GM23338 (cell line): ENCODE measurements at regions not wholly inside any gene's neighbourhood (a gene's known extent, or its start where the extent isn't known, plus 50 kb on each side); places are given as distances from the start of the nearest gene placed in this dataset.

ENCODE experiments used
- ATAC-seq: fragments of 200-7000 bp; cut with Tn5 transposase; 3 replicates; pipeline ENCODE4 v1.9.1; 2020
- DNase-seq: peaks from one replicate; pipeline ENCODE4 v3.0.0-alpha.2; 2015; ENCODE audit warnings: low spot score
- H2AFZ ChIP-seq: fragments of 200-600 bp; sonication (generic); 2 replicates; pipeline ENCODE4 v1.8.0; 2016; ENCODE audit warnings: antibody characterized with exemption, mild to moderate bottlenecking, moderate library complexity
- H3F3A ChIP-seq: fragments of 200-600 bp; sonication (generic); replicated peaks from 2 replicates; pipeline ENCODE4 v1.8.0; 2017; ENCODE audit warnings: antibody characterized with exemption, mixed run types, low read depth
- H3K27ac ChIP-seq: fragments of 200-600 bp; sonication (generic); 2 replicates; pipeline ENCODE4 v1.6.1; 2016; ENCODE audit warnings: low read depth
- H3K27me3 ChIP-seq: fragments of 200-600 bp; sonication (generic); 2 replicates; pipeline ENCODE4 v1.8.0; 2016; ENCODE audit warnings: mild to moderate bottlenecking, mixed run types, moderate library complexity; ENCODE audit not compliant: insufficient read depth
- H3K36me3 ChIP-seq: fragments of 200-600 bp; sonication (generic); 2 replicates; pipeline ENCODE4 v1.8.0; 2016; ENCODE audit warnings: mild to moderate bottlenecking; ENCODE audit not compliant: insufficient read depth
- H3K4me1 ChIP-seq: fragments of 200-600 bp; sonication (generic); 2 replicates; pipeline ENCODE4 v1.8.0; 2016; ENCODE audit warnings: mild to moderate bottlenecking, moderate library complexity; ENCODE audit not compliant: insufficient read depth
- H3K4me2 ChIP-seq: fragments of 200-600 bp; sonication (generic); 2 replicates; pipeline ENCODE4 v1.7.1; 2017; ENCODE audit warnings: mixed run types
- H3K4me3 ChIP-seq: fragments of 200-600 bp; sonication (generic); 2 replicates; pipeline ENCODE4 v1.6.1; 2016; ENCODE audit warnings: mixed run types
- H3K79me2 ChIP-seq: fragments of 200-600 bp; sonication (generic); replicated peaks from 2 replicates; pipeline ENCODE4 v1.8.0; 2017; ENCODE audit warnings: mild to moderate bottlenecking; ENCODE audit not compliant: insufficient read depth
- H3K9me2 ChIP-seq: fragments of 200-600 bp; sonication (generic); 2 replicates; pipeline ENCODE4 v1.8.0; 2017; ENCODE audit not compliant: insufficient read depth
- H4K20me1 ChIP-seq: fragments of 200-600 bp; sonication (generic); replicated peaks from 2 replicates; pipeline ENCODE4 v1.8.0; 2017; ENCODE audit warnings: mild to moderate bottlenecking; ENCODE audit not compliant: insufficient read depth
- H3K27ac Mint-ChIP-seq: 2 replicates; pipeline ENCODE4 v1.8.0; 2020; ENCODE audit warnings: inconsistent platforms, mild to moderate bottlenecking, moderate library complexity, mixed read lengths
- H3K27me3 Mint-ChIP-seq: 3 replicates; pipeline ENCODE4 v1.8.0; 2022; ENCODE audit warnings: low read depth, mild to moderate bottlenecking, moderate library complexity, mixed read lengths, inconsistent platforms; ENCODE audit not compliant: insufficient read depth, poor library complexity
- H3K36me3 Mint-ChIP-seq: 3 replicates; pipeline ENCODE4 v1.8.0; 2021; ENCODE audit warnings: low read depth, mild to moderate bottlenecking, inconsistent platforms, moderate library complexity, mixed read lengths
- H3K4me1 Mint-ChIP-seq: 3 replicates; pipeline ENCODE4 v1.8.0; 2020; ENCODE audit warnings: mild to moderate bottlenecking, inconsistent platforms, mixed read lengths
- H3K4me3 Mint-ChIP-seq: 3 replicates; pipeline ENCODE4 v1.8.0; 2021; ENCODE audit warnings: moderate library complexity, mild to moderate bottlenecking, inconsistent platforms, mixed read lengths
- H3K9me3 Mint-ChIP-seq: 3 replicates; pipeline ENCODE4 v1.8.0; 2020; ENCODE audit warnings: moderate library complexity, mild to moderate bottlenecking, inconsistent platforms, mixed read lengths
- CREB1 ChIP-seq: fragments of 250-450 bp; sonication (Bioruptor Pico); IDR thresholded peaks from 2 replicates; pipeline ENCODE4 v1.5.0; 2020; ENCODE audit warnings: low read depth, mild to moderate bottlenecking, moderate library complexity
- CTCF ChIP-seq, 2 experiments: fragments of 200-600 bp in 1 of 2; sonication (generic) in 1 of 2; conservative IDR thresholded peaks; 2 replicates each; pipeline versions ENCODE4 v1.5.1 to v1.6.1; 2016 to 2017; ENCODE audit warnings: antibody characterized with exemption in 2 of 2, low read depth in 2 of 2, mild to moderate bottlenecking in 2 of 2, moderate library complexity in 1 of 2
- EZH2 ChIP-seq: fragments of 200-600 bp; sonication (generic); IDR thresholded peaks from one replicate; pipeline ENCODE4 v1.8.0; 2017; ENCODE audit warnings: antibody characterized with exemption, mild to moderate bottlenecking, low read depth; ENCODE audit not compliant: unreplicated experiment
- EZH2phosphoT487 ChIP-seq: fragments of 200-600 bp; sonication (generic); IDR thresholded peaks from one replicate; pipeline ENCODE4 v1.8.1; 2018; ENCODE audit warnings: antibody characterized with exemption; ENCODE audit not compliant: unreplicated experiment
- JUNB ChIP-seq: IDR thresholded peaks from one replicate; pipeline ENCODE4 v1.6.1; 2016; ENCODE audit warnings: antibody characterized with exemption; ENCODE audit not compliant: unreplicated experiment
- NANOG ChIP-seq: IDR thresholded peaks from 2 replicates; pipeline ENCODE4 v1.6.1; 2016; ENCODE audit warnings: antibody characterized with exemption, borderline replicate concordance
- POLR2AphosphoS5 ChIP-seq: IDR thresholded peaks from 2 replicates; pipeline ENCODE4 v1.6.1; 2016; ENCODE audit warnings: antibody characterized with exemption, low read depth
- REST ChIP-seq: IDR thresholded peaks from one replicate; pipeline ENCODE4 v1.6.1; 2018; ENCODE audit warnings: antibody characterized with exemption; ENCODE audit not compliant: unreplicated experiment
- STAT1 ChIP-seq: IDR thresholded peaks from one replicate; pipeline ENCODE4 v1.6.1; 2016; ENCODE audit warnings: antibody characterized with exemption; ENCODE audit not compliant: unreplicated experiment
- ZNF114 ChIP-seq: fragments of 250-450 bp; sonication (Bioruptor Pico); IDR thresholded peaks from 2 replicates; pipeline ENCODE4 v1.5.0; 2020; ENCODE audit warnings: mild to moderate bottlenecking, moderate library complexity
- ZNF331 ChIP-seq: fragments of 250-450 bp; sonication (Bioruptor Pico); IDR thresholded peaks from 2 replicates; pipeline ENCODE4 v1.5.0; 2020; ENCODE audit warnings: low read depth, mild to moderate bottlenecking, moderate library complexity
- ZNF462 ChIP-seq: fragments of 250-450 bp; sonication (Bioruptor Pico); IDR thresholded peaks from 2 replicates; pipeline ENCODE4 v1.5.0; 2020; ENCODE audit warnings: mild to moderate bottlenecking, moderate library complexity
- TF ChIP-seq, protein P1 (sequence below): IDR thresholded peaks from 2 replicates; pipeline ENCODE4 v1.6.1; 2016; ENCODE audit warnings: antibody characterized with exemption

GRCh38 chr15:62832231-62832630, 210.3 kb upstream of the TPM1 start:
- Histone ChIP-seq H3K4me2 (no peak overlapping the region), H3K27me3 (no peaks in the 10 kb centered on the region), H3F3A (no peaks in the 10 kb centered on the region), H3K4me3 (no peak overlapping the region), H3K79me2 (no peaks in the 10 kb centered on the region), H3K36me3 (no peaks in the 10 kb centered on the region), H3K4me1 (no peaks in the 10 kb centered on the region), H4K20me1 (no peaks in the 10 kb centered on the region), H3K27ac (no peak overlapping the region), H3K9me2 (peaks cover 18% of the 10 kb centered on the region; the same call in 1 of the 2 replicates), H2AFZ (no peak overlapping the region)
- DNase-seq (no peak), ATAC-seq (no peak)
- Mint-ChIP-seq H3K9me3 (no peaks in the 10 kb centered on the region), H3K4me3 (no peak overlapping the region), H3K27me3 (peaks cover 5% of the 10 kb centered on the region), H3K36me3 (peaks cover 5% of the 10 kb centered on the region; the same call in 1 of the 3 replicates), H3K4me1 (peaks cover 5% of the 10 kb centered on the region; the same call in 2 of the 3 replicates), H3K27ac (no peak overlapping the region)
- TF ChIP-seq STAT1 (no peak), JUNB (no peak), POLR2AphosphoS5 (no peak), ZNF462 (no peak), CTCF (conservative IDR thresholded peaks at IDR 0.05; ENCODE audit: low read depth in 2 of 2) (no peak), NANOG (no peak), ZNF331 (no peak), ZNF114 (CRISPR knock-in tag) (no peak), EZH2 (no peak), EZH2phosphoT487 (no peak), CREB1 (CRISPR knock-in tag) (no peak), REST (no peak)
- TF ChIP-seq, protein P1, sequence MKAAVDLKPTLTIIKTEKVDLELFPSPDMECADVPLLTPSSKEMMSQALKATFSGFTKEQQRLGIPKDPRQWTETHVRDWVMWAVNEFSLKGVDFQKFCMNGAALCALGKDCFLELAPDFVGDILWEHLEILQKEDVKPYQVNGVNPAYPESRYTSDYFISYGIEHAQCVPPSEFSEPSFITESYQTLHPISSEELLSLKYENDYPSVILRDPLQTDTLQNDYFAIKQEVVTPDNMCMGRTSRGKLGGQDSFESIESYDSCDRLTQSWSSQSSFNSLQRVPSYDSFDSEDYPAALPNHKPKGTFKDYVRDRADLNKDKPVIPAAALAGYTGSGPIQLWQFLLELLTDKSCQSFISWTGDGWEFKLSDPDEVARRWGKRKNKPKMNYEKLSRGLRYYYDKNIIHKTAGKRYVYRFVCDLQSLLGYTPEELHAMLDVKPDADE: no peak
